ENCODE measurements at regions not wholly inside any gene's neighbourhood (a gene's known extent, or its start where the extent isn't known, plus 50 kb on each side); places are given as distances from the start of the nearest gene placed in this dataset.

- Mint-ChIP-seq H3K36me3 (no peaks in the 10 kb centered on the region), H3K27ac (no peak overlapping the region), H3K4me1 (no peaks in the 10 kb centered on the region), H3K27me3 (peaks cover 23% of the 10 kb centered on the region), H3K4me3 (no peak overlapping the region), H3K9me3 (peaks cover 13% of the 10 kb centered on the region)
- no peak for ATAC-seq
Measured at GRCh38 chr9:135287627-135288026, 192.0 kb upstream of the PPP1R26 start.

GRCh38 chr9:135288054-135288453 lies 191.5 kb upstream of the PPP1R26 start:
- peaks cover 13% of the 10 kb centered on the region for H3K9me3 Mint-ChIP-seq
- H3K4me1 Mint-ChIP-seq, result no peaks in the 10 kb centered on the region
- H3K27ac Mint-ChIP-seq, result no peak overlapping the region
- H3K36me3 Mint-ChIP-seq, result no peaks in the 10 kb centered on the region
- H3K27me3 Mint-ChIP-seq, result peaks cover 23% of the 10 kb centered on the region
- no peak for ATAC-seq
- H3K4me3 Mint-ChIP-seq, result no peak overlapping the region

DNA sequence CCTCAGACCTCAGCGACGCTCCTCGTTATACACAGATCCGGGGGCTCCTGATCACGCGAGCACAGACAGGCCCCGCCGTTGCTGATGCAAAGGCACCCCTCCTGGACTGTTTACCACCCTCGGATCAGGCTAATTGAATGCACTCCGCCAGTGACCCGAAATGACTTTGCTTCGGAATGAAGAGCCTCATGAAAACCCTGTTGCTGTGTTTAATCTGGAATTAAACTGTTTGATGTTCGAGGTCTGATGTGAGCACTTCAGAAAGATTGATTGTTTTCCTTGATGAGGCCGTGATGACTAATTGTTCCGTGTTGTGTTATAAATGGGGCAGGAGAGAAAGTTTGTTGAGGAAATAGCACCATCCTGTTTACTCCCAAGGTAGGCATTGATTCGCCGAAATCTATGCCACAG lies 190.5 kb upstream of the PPP1R26 start:
- Mint-ChIP-seq H3K36me3 (no peaks in the 10 kb centered on the region), H3K9me3 (peaks cover 13% of the 10 kb centered on the region), H3K27ac (no peak overlapping the region), H3K4me3 (no peak overlapping the region), H3K27me3 (peaks cover 23% of the 10 kb centered on the region), H3K4me1 (no peaks in the 10 kb centered on the region)
- no peak for ATAC-seq

DNA sequence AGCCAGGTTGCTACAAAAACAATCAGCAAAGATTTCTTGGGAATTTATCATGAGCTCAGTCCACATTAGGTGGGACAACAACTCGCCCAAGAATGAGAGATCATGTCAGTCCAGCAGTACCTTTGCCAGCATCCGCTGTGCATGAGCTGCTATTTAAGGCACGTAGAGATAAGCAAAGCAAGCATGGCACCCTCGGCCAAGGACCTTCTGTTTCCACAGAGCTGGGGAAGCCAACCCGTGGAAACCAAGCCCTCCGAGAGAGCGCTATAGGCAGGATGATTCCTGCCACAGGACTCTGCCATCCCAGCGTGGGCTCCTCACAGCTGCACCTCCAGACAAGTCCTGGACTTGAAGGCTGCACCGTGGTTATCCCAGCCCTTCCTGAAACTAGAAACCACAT lies 189.5 kb upstream of the PPP1R26 start:
- no peak for ATAC-seq
- Mint-ChIP-seq H3K4me1 (no peaks in the 10 kb centered on the region), H3K36me3 (no peaks in the 10 kb centered on the region), H3K9me3 (peaks cover 13% of the 10 kb centered on the region), H3K27me3 (peaks cover 23% of the 10 kb centered on the region), H3K27ac (no peak overlapping the region), H3K4me3 (no peak overlapping the region)

GRCh38 chr9:135290566-135290965 lies 189.0 kb upstream of the PPP1R26 start:
- ATAC-seq, result no peak
- Mint-ChIP-seq H3K36me3 (no peaks in the 10 kb centered on the region), H3K4me3 (no peak overlapping the region), H3K4me1 (no peaks in the 10 kb centered on the region), H3K9me3 (peaks cover 11% of the 10 kb centered on the region), H3K27ac (no peak overlapping the region), H3K27me3 (peaks cover 23% of the 10 kb centered on the region)

DNA sequence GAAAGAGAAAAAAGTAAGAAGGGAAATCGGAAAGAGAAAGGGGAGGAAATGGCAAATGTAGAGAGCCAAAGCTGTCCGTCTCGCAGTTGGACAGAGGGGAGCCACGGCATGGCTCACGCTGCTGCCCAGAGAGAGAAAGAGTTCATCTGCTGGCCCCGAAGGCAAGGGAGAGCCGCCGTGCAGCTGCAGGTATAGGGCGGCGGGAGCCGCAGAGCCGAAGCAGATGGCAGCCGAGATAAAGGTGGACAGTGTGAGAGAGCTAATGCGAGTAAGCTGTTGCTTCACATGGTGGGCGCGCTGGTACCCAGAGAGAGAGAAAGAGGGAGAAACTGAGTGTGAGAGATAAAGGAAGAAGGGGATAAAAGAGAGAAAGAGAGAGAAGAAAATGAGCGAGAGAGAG lies 188.4 kb upstream of the PPP1R26 start:
- Mint-ChIP-seq H3K9me3 (peaks cover 7% of the 10 kb centered on the region), H3K4me3 (no peak overlapping the region), H3K27ac (no peak overlapping the region), H3K36me3 (no peaks in the 10 kb centered on the region), H3K27me3 (peaks cover 23% of the 10 kb centered on the region), H3K4me1 (no peaks in the 10 kb centered on the region)
- no peak for ATAC-seq

- H3K9me3 Mint-ChIP-seq, result no peaks in the 10 kb centered on the region
- ATAC-seq, result no peak
- peaks cover 46% of the 10 kb centered on the region for H3K27me3 Mint-ChIP-seq
- no peak overlapping the region for H3K27ac Mint-ChIP-seq
- no peak overlapping the region for H3K4me3 Mint-ChIP-seq
- no peaks in the 10 kb centered on the region for H3K36me3 Mint-ChIP-seq
- no peaks in the 10 kb centered on the region for H3K4me1 Mint-ChIP-seq
Measured at GRCh38 chr9:135294836-135295235, 184.7 kb upstream of the PPP1R26 start.

DNA sequence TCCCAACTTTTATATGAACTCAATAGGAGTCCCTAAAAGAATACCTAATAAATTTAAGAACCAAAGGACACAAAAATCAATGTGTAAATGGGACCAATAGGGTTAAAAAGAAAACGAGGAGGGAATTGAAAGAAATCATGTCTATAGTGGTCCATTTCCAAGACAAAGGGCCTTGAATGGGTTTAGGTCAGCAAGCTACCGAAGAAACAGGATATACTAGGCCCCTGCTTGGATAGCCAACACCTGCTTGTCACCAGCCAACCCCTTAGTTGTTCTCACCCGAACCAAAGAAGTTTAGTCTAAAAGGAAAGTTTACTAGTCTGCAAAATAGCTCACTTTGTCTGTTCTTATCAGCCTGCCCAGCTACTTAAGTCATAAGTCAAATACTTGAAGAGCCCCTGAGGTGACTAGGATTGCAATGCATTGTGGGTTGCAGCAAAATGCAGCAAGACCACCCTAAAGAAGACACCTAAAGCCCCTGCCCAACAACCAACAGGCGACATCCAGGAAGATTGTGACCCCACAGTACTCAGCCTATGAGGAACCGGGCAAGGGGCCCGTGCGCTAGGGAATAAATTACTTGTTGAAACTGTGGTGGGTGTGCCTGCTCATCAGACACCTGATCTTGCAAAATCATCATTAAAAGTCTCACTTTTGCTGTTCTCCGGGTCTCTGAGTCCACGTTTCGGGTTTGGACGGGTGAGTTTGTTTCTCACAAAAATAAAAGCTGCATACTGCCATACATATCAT lies 183.9 kb upstream of the PPP1R26 start:
- Mint-ChIP-seq H3K9me3 (no peaks in the 10 kb centered on the region), H3K36me3 (no peaks in the 10 kb centered on the region), H3K27me3 (peaks cover 45% of the 10 kb centered on the region), H3K4me3 (no peak overlapping the region), H3K4me1 (no peaks in the 10 kb centered on the region), H3K27ac (no peak overlapping the region)
- ATAC-seq, result no peak

DNA sequence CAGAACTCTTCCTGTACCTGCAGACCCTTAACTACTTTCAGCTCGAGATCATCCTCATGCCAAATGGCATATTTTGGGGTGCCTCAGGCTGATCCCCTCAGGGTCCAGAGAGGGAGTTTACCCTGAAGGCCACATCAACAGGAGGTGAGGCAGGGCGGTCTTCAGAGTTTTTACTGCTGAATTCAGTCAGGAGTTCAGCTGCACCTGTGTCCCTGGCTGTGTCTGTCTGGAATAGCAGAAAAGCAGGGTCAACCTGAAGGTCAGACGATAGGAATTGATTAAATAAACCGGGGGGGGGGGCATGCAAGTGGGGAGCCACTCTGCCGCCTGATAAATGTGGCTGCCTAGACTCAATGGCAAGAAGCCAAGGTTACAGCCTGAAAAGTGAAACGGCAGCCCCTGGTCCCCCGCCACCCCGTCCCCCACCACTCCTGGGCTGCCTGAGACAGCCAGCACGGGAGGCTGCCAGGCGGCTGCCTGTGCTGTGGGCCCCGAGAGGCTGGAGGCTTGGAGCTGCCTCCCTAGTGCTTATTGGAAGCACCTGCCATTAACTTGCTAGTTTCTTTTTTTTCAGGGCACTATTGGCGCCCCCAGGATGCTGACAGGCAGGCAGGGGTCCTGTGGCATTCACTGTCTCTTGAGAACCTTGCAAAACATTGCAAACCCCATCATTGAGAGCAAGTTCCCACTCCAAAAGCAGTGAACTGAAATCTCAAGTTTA lies 182.7 kb upstream of the PPP1R26 start:
- no peaks in the 10 kb centered on the region for H3K36me3 Mint-ChIP-seq
- ATAC-seq, result no peak
- peaks cover 34% of the 10 kb centered on the region for H3K27me3 Mint-ChIP-seq
- no peak overlapping the region for H3K4me3 Mint-ChIP-seq
- no peaks in the 10 kb centered on the region for H3K9me3 Mint-ChIP-seq
- no peak overlapping the region for H3K27ac Mint-ChIP-seq
- H3K4me1 Mint-ChIP-seq, result no peaks in the 10 kb centered on the region

DNA sequence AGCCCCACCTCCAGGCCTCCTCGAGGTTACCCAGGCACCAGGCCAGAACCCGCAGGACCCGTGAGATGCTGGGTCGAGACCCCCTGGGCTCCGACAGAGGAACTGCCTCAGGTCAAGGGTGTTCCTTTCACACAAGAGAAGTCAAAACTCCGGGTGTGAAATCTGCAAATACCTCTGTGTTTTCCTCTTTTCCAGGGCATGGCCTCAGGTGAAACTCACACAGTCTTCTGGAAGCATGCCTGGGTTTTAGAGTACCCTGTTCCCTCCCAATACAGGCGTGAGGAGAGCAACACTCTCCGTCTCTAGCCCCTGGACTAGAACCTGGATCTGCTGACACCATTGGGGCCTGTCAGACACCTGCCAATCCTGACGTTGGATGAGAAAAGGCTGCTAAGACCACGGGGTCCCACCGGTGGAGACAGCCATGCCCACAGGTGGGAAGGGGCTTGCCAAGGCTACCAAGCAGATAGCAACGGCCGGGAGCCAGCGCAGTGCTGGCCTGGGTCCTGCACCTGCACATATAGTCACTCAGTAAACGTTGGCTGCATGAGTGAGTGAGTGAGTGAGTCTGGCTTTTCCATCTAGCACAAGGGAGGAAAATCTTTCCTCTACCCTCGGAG lies 182.0 kb upstream of the PPP1R26 start:
- Mint-ChIP-seq H3K4me3 (no peak overlapping the region), H3K4me1 (no peaks in the 10 kb centered on the region), H3K27me3 (peaks cover 34% of the 10 kb centered on the region), H3K27ac (no peak overlapping the region), H3K36me3 (no peaks in the 10 kb centered on the region), H3K9me3 (no peaks in the 10 kb centered on the region)
- no peak for ATAC-seq

DNA sequence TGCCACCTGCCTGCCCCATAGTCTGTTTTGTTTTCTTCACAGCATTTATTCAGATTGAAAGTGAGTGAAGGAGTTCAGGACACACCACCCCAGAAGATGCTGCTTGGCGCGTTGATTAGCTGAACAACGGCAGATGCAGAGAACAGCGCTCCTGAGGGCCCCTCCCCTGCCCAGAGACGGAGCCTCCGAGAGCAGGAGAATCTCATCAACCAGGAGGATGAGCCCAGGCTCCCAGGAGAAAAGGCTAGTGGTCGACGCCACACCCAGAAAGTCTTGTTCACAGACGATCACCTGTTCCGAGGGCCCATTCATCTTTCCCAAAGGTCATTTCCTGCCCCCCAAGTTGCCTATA lies 180.4 kb upstream of the PPP1R26 start:
- Mint-ChIP-seq H3K4me3 (no peak overlapping the region), H3K4me1 (no peaks in the 10 kb centered on the region), H3K36me3 (no peaks in the 10 kb centered on the region), H3K9me3 (peaks cover 7% of the 10 kb centered on the region), H3K27ac (no peak overlapping the region), H3K27me3 (peaks cover 34% of the 10 kb centered on the region)
- ATAC-seq, result no peak

- H3K4me3 Mint-ChIP-seq, result no peak overlapping the region
- H3K9me3 Mint-ChIP-seq, result peaks cover 10% of the 10 kb centered on the region
- no peaks in the 10 kb centered on the region for H3K4me1 Mint-ChIP-seq
- H3K27me3 Mint-ChIP-seq, result peaks cover 34% of the 10 kb centered on the region
- ATAC-seq, result no peak
- H3K27ac Mint-ChIP-seq, result no peak overlapping the region
- H3K36me3 Mint-ChIP-seq, result no peaks in the 10 kb centered on the region
Measured at GRCh38 chr9:135299651-135300345, 179.8 kb upstream of the PPP1R26 start.

DNA sequence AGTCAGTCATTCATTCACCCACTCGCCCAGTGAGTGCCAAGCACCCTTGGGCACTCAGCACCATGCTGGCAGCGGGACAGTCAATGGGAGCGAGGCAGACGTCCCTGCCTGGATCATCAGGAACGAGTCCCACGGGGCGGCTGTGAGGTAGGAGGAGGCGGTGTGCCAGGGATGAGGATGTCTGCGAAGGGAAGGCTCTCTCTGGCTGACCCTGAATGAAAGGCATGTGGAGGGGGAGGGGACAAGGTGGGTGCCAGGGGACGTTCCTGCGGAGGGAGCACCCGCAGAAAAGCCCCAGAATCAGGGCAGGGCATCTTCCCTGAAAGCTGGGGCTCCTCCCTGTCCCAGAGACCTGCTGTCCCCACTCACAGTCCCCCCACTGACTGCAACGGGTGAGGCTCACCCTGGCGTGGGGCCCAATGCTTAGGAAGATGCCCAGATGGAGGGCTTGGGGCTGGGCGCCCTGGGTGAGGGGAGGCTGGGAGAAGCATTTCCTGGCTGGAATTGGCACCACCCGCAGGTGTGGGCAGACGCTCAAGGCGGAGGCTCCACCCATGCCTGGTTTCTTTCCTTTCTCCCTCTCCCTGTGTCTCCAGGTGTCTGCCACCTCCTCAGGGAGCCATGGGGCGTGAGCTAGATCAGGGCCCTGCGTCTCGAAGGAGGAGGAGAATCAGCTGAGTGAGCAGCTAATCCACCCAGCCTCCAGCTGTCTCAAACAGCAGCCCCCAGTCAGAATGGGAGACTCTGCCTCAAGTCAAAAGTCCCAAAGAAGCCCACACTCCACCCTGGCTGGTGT lies 179.0 kb upstream of the PPP1R26 start:
- H3K27me3 Mint-ChIP-seq, result peaks cover 34% of the 10 kb centered on the region
- H3K4me1 Mint-ChIP-seq, result no peaks in the 10 kb centered on the region
- no peak for ATAC-seq
- peaks cover 10% of the 10 kb centered on the region for H3K9me3 Mint-ChIP-seq
- no peak overlapping the region for H3K4me3 Mint-ChIP-seq
- H3K27ac Mint-ChIP-seq, result no peak overlapping the region
- H3K36me3 Mint-ChIP-seq, result no peaks in the 10 kb centered on the region

- Mint-ChIP-seq H3K4me3 (no peak overlapping the region), H3K27ac (no peak overlapping the region), H3K36me3 (no peaks in the 10 kb centered on the region), H3K27me3 (peaks cover 42% of the 10 kb centered on the region), H3K4me1 (no peaks in the 10 kb centered on the region), H3K9me3 (peaks cover 10% of the 10 kb centered on the region)
- ATAC-seq, result no peak
Measured at GRCh38 chr9:135301271-135302263, 178.0 kb upstream of the PPP1R26 start.
